HCT116 (cell line): ENCODE measurements at regions not wholly inside any gene's neighbourhood (a gene's known extent, or its start where the extent isn't known, plus 50 kb on each side); places are given as distances from the start of the nearest gene placed in this dataset.

Source experiments
- ATAC-seq: fragments of 200-7000 bp; cut with Tn5 transposase; 2 replicates; pipeline ENCODE4 v1.9.1; 2020; ENCODE audit warnings: mild to moderate bottlenecking, moderate library complexity
- BruUV-seq: library from RNA; stranded (reverse); fragments of 400-500 nt; replicated peaks from 2 replicates; lab custom pipeline; 2021; lab: Mats Ljungman, UMichigan
- CTCF ChIA-PET: fragments of 300-600 bp; sonication (Branson Sonifier 250); formaldehyde crosslinking; loops from one replicate; lab custom pipeline; 2021; ENCODE audit warnings: antibody characterized with exemption; lab: Charles Lee
- POLR2A ChIA-PET: fragments of 300-600, 350-600 bp; sonication (Branson Sonifier 250); formaldehyde crosslinking; loops from one replicate; lab custom pipeline; 2021; ENCODE audit warnings: antibody characterized with exemption; lab: Charles Lee
- RAD21 ChIA-PET, 2 experiments: fragments of 300-600 bp; sonication (Branson Sonifier 250); formaldehyde crosslinking; loops; one replicate each; lab custom pipeline; 2023; ENCODE audit warnings: low total read pairs in 2 of 2; ENCODE audit not compliant: uncharacterized antibody in 2 of 2, unreplicated experiment in 2 of 2, low non-redundant PET in 1 of 2; lab: Charles Lee
- DNase-seq: peaks from one replicate; pipeline ENCODE4 v3.0.0-alpha.2; 2010; ENCODE audit warnings: low read depth, low spot score
- H2AFZ ChIP-seq: fragments of 200-600 bp; shearing (Covaris generic), sonication (generic); 2 replicates; pipeline ENCODE4 v1.6.1; 2017; ENCODE audit warnings: low read depth, mixed run types, mixed read lengths, antibody characterized with exemption, low read length; ENCODE audit not compliant: poor library complexity, severe bottlenecking
- H3K27ac ChIP-seq: 2 replicates; pipeline ENCODE4 v1.5.1; 2012; ENCODE audit warnings: low read depth, low read length
- H3K27me3 ChIP-seq: fragments of 200-600 bp; sonication (generic); 2 replicates; pipeline ENCODE4 v1.6.1; 2016; ENCODE audit warnings: mixed run types, low read length, mixed read lengths; ENCODE audit not compliant: insufficient read depth
- H3K36me3 ChIP-seq, 2 experiments: fragments of 200-500 bp in 1 of 2; fragments of 200-600 bp in 1 of 2; sonication (Bioruptor generic) in 1 of 2; sonication (generic) in 1 of 2; 2 replicates each; pipeline versions ENCODE4 v1.5.1 to v1.6.1; 2014 to 2016; ENCODE audit warnings: low read length in 2 of 2, inconsistent platforms in 1 of 2, mixed read lengths in 1 of 2, mixed run types in 1 of 2; ENCODE audit not compliant: insufficient read depth in 2 of 2, control insufficient read depth in 1 of 2
- H3K4me1 ChIP-seq, 2 experiments: fragments of 200-600 bp in 1 of 2; sonication (generic) in 1 of 2; 2 replicates each; pipeline versions ENCODE4 v1.5.1 to v1.6.1; 2012 to 2017; ENCODE audit warnings: low read length in 2 of 2, inconsistent platforms in 1 of 2, mild to moderate bottlenecking in 1 of 2, mixed read lengths in 1 of 2, mixed run types in 1 of 2, moderate library complexity in 1 of 2; ENCODE audit not compliant: insufficient read depth in 2 of 2, control insufficient read depth in 1 of 2
- H3K4me2 ChIP-seq: fragments of 200-600 bp; sonication (generic); 2 replicates; pipeline ENCODE4 v1.6.1; 2017; ENCODE audit warnings: mixed run types, low read length, mixed read lengths
- H3K4me3 ChIP-seq, 2 experiments: fragments of 200-600 bp in 1 of 2; sonication (generic) in 1 of 2; replicated peaks in 1 of 2; 2 replicates each; pipeline ENCODE4 v1.5.1; 2011 to 2016; ENCODE audit warnings: low read length in 2 of 2, control low read depth in 1 of 2, low read depth in 1 of 2, mild to moderate bottlenecking in 1 of 2, mixed read lengths in 1 of 2, mixed run types in 1 of 2
- H3K79me2 ChIP-seq: fragments of 200-600 bp; sonication (generic); 2 replicates; pipeline ENCODE4 v1.6.1; 2017; ENCODE audit warnings: mild to moderate bottlenecking, mixed run types, low read length, moderate library complexity, mixed read lengths; ENCODE audit not compliant: insufficient read depth
- H3K9ac ChIP-seq: fragments of 200-600 bp; sonication (generic); 2 replicates; pipeline ENCODE4 v1.6.1; 2016; ENCODE audit warnings: low read length, mixed read lengths
- H3K9me2 ChIP-seq: fragments of 200-600 bp; sonication (generic), shearing (Covaris generic); 2 replicates; pipeline ENCODE4 v1.6.1; 2017; ENCODE audit warnings: mixed run types, mild to moderate bottlenecking, moderate library complexity; ENCODE audit not compliant: insufficient read depth
- H3K9me3 ChIP-seq, 2 experiments: fragments of 200-500 bp in 1 of 2; fragments of 200-600 bp in 1 of 2; sonication (Bioruptor generic) in 1 of 2; sonication (generic) in 1 of 2; 2 replicates each; pipeline ENCODE4 v1.6.1; 2014 to 2017; ENCODE audit warnings: low read length in 2 of 2, mixed read lengths in 2 of 2, inconsistent platforms in 1 of 2, low read depth in 1 of 2, mild to moderate bottlenecking in 1 of 2, mixed run types in 1 of 2, moderate library complexity in 1 of 2; ENCODE audit not compliant: control insufficient read depth in 1 of 2, insufficient read depth in 1 of 2
- H4K20me1 ChIP-seq: fragments of 200-600 bp; sonication (generic), shearing (Covaris generic); 2 replicates; pipeline ENCODE4 v1.6.1; 2017; ENCODE audit warnings: mixed run types, mild to moderate bottlenecking, moderate library complexity; ENCODE audit not compliant: insufficient read depth
- EGR1 ChIP-seq: IDR thresholded peaks from 2 replicates; pipeline ENCODE4 v1.6.1; 2012; ENCODE audit warnings: low read depth
- ELF1 ChIP-seq: IDR thresholded peaks from 2 replicates; pipeline ENCODE4 v1.6.1; 2012; ENCODE audit warnings: low read depth, borderline replicate concordance
- FOSL1 ChIP-seq: IDR thresholded peaks from 2 replicates; pipeline ENCODE4 v1.6.1; 2012; ENCODE audit warnings: low read depth
- JUND ChIP-seq: IDR thresholded peaks from 2 replicates; pipeline ENCODE4 v1.6.1; 2012
- POLR2AphosphoS5 ChIP-seq: IDR thresholded peaks from 2 replicates; pipeline ENCODE4 v1.6.1; 2011; ENCODE audit warnings: mild to moderate bottlenecking, low read depth, low read length, moderate library complexity
- RAD21 ChIP-seq: IDR thresholded peaks from 2 replicates; pipeline ENCODE4 v1.6.1; 2012; ENCODE audit warnings: low read depth, mild to moderate bottlenecking
- SIN3A ChIP-seq: IDR thresholded peaks from 2 replicates; pipeline ENCODE4 v1.6.1; 2012; ENCODE audit warnings: low read depth
- SRF ChIP-seq: IDR thresholded peaks from 2 replicates; pipeline ENCODE4 v1.6.1; 2012; ENCODE audit warnings: low read depth
- TCF7L2 ChIP-seq: IDR thresholded peaks from 2 replicates; pipeline ENCODE4 v1.7.0; 2011; ENCODE audit warnings: borderline replicate concordance, inconsistent platforms; ENCODE audit not compliant: insufficient read depth, insufficient read length; ENCODE audit errors: extremely low read depth
- YY1 ChIP-seq: IDR thresholded peaks from 2 replicates; pipeline ENCODE4 v1.6.1; 2011; ENCODE audit warnings: low read length, low read depth, moderate library complexity, mild to moderate bottlenecking; ENCODE audit not compliant: insufficient replicate concordance; ENCODE audit errors: extremely low read depth
- intact Hi-C: fragments of 100-400 bp; cut with micrococcal nuclease; formaldehyde crosslinking; loops from 2 replicates; pipeline ENCODE4 v1.10.0; 2022

- no peaks in the 10 kb centered on the region for H3K4me1 ChIP-seq
- POLR2A ChIA-PET, result no interaction called here
- H3K27me3 ChIP-seq, result no peaks in the 10 kb centered on the region
- DNase-seq (no peak), ATAC-seq (no peak)
- no peak overlapping the region for H3K4me3 ChIP-seq
- BruUV-seq, result no TSS peak
- H3K4me2 ChIP-seq, result no peak overlapping the region
- no peaks in the 10 kb centered on the region for H3K79me2 ChIP-seq
- no peaks in the 10 kb centered on the region for H3K9me2 ChIP-seq
- H4K20me1 ChIP-seq, result no peaks in the 10 kb centered on the region
- no peaks in the 10 kb centered on the region for H3K9me3 ChIP-seq
- H3K36me3 ChIP-seq, result no peaks in the 10 kb centered on the region
- intact Hi-C loops, result no loop called here
- RAD21 ChIA-PET, result no interaction called here
- no peak overlapping the region for H3K27ac ChIP-seq
- no peak overlapping the region for H2AFZ ChIP-seq
- H3K9ac ChIP-seq, result no peak overlapping the region
- no peak for TF ChIP-seq POLR2AphosphoS5
- TF ChIP-seq ELF1, result no peak
- no peak for TF ChIP-seq JUND
- no peak for TF ChIP-seq TCF7L2
- CTCF ChIA-PET, result no interaction called here
These were observed 372.9 kb upstream of the FAR2 start for GRCh38 chr12:28776220-28776619.

DNA sequence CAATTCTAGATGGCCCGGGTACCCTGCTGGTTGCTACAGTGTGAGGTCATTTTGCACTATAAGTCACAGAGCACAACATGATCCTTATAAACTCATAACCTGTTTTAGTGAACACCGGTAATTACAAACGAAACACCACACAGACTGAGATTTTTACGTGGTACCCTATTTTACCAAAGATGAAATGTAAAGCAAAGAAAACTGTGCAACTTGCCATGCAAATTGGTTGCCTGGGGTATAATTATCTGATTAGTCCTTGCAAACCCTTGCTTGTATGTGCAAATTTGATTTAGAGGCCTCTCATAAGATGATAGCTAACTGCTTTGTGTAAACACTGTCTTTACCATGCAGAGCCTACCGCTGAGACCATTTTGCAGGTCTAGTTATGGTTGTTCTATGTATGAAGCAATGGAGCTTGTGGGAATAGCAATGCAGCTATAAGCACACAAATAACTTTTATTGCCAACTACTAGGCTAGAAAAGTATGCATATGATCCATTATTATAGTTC lies 372.1 kb upstream of the FAR2 start:
- intact Hi-C loops, result no loop called here

More for the DNA sequence above, 372.1 kb upstream of the FAR2 start:
- Histone ChIP-seq H3K36me3 (no peaks in the 10 kb centered on the region), H3K9me3 (no peaks in the 10 kb centered on the region), H3K79me2 (no peaks in the 10 kb centered on the region), H3K27ac (no peak overlapping the region), H3K4me2 (no peak overlapping the region)
- TF ChIP-seq EGR1 (no peak), SIN3A (no peak), SRF (no peak), RAD21 (no peak), YY1 (no peak), POLR2AphosphoS5 (no peak), FOSL1 (no peak), TCF7L2 (no peak)
- TF ChIP-seq, all 23 proteins: peak for 0
- Histone ChIP-seq H3K9ac (no peak overlapping the region), H3K27me3 (no peaks in the 10 kb centered on the region), H3K9me2 (no peaks in the 10 kb centered on the region), H4K20me1 (no peaks in the 10 kb centered on the region), H3K4me3 (no peak overlapping the region), H3K4me1 (no peaks in the 10 kb centered on the region), H2AFZ (no peak overlapping the region)
- ChIA-PET RAD21 (no interaction called here), CTCF (no interaction called here), POLR2A (no interaction called here)
- ATAC-seq, result no peak
- BruUV-seq, result no TSS peak
- no peak for DNase-seq
